ENCODE measurements at regions not wholly inside any gene's neighbourhood (a gene's known extent, or its start where the extent isn't known, plus 50 kb on each side); places are given as distances from the start of the nearest gene placed in this dataset.

DNA sequence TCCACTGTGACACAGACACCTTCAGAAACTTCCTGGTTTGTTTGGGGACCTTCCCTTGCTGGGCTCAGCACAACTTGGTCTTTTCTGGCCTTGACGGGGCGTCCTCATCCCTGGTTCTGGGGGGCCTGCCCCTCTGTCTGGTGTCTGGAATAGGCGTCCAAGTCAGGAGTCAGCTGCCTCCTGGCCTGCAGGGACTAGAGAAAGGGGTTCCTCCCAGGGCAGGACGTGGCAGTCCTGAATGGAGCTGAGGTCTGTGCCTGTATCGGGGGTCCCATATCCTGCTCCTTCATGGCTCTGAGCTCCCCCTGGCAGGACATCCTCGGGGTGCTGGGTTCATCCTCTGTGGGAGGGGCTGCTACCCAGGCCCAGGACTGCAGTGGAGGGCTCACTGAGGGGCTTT lies 384.0 kb downstream of the TMEM121 start:
- Histone ChIP-seq H4K8ac (ENCODE audit: extremely low read depth, insufficient read depth, low read length) (no peak overlapping the region), H2BK20ac (ENCODE audit: low read length) (no peak overlapping the region), H2BK5ac (ENCODE audit: low read depth, low read length) (no peak overlapping the region), H3K79me2 (ENCODE audit: control insufficient read depth in 1 of 2, insufficient read depth in 2 of 2, low read length in 2 of 2) (no peaks in the 10 kb centered on the region), H3K36me3 (ENCODE audit: control insufficient read depth in 2 of 4, insufficient read depth in 4 of 4, low read length in 3 of 4) (no peaks in the 10 kb centered on the region), H3K9me3 (ENCODE audit: insufficient read depth in 2 of 2, low read depth in 1 of 2, low read length in 1 of 2) (peaks cover 56 to 95% of the 10 kb centered on the region in 2 experiments), H3K56ac (replicated peaks; ENCODE audit: insufficient read length, low read depth, low read length) (no peak overlapping the region), H3K18ac (ENCODE audit: extremely low read depth, low read length) (no peak overlapping the region), H2AFZ (ENCODE audit: low read length) (no peak overlapping the region), H4K20me1 (replicated peaks in 1 of 2; ENCODE audit: control insufficient read depth in 1 of 2, insufficient read depth in 2 of 2, low read length in 2 of 2) (no peaks in the 10 kb centered on the region), H3K27me3 (replicated peaks in 1 of 4; ENCODE audit: control insufficient read depth in 3 of 4, extremely low read depth in 1 of 4, insufficient read depth in 3 of 4, low read length in 3 of 4) (no peaks in the 10 kb centered on the region), H3K4me3 (ENCODE audit: extremely low read depth in 1 of 4, insufficient read depth in 2 of 4, low read depth in 3 of 4, low read length in 4 of 4) (no peak overlapping the region), H3K9ac (replicated peaks in 1 of 4; ENCODE audit: extremely low read depth in 1 of 4, low read depth in 3 of 4, low read length in 3 of 4) (no peak overlapping the region), H2BK12ac (ENCODE audit: low read depth, low read length) (no peak overlapping the region), H3K23me2 (ENCODE audit: low read depth, low read length) (no peaks in the 10 kb centered on the region), H4K91ac (replicated peaks; ENCODE audit: insufficient read length, low read length) (no peak overlapping the region), H3K4ac (replicated peaks; ENCODE audit: insufficient read length, low read depth, low read length) (no peak overlapping the region), H2BK120ac (replicated peaks; ENCODE audit: low read depth, low read length) (no peak overlapping the region), H2BK15ac (ENCODE audit: low read length) (no peak overlapping the region), H2AK5ac (ENCODE audit: low read depth, low read length) (no peak overlapping the region), H3K23ac (ENCODE audit: insufficient read length) (no peak overlapping the region), H4K5ac (ENCODE audit: insufficient read length, low read depth, low read length) (no peak overlapping the region), H3K27ac (ENCODE audit: low read depth, low read length) (no peak overlapping the region), H3K4me1 (replicated peaks in 1 of 4; ENCODE audit: control insufficient read depth in 3 of 4, insufficient read depth in 4 of 4, low read length in 3 of 4) (no peaks in the 10 kb centered on the region), H3K4me2 (ENCODE audit: insufficient read depth in 1 of 2, low read depth in 2 of 2, low read length in 2 of 2) (no peak overlapping the region), H3K14ac (ENCODE audit: insufficient read length) (no peak overlapping the region), H3K79me1 (ENCODE audit: low read depth, low read length) (no peaks in the 10 kb centered on the region)
- POLR2A ChIA-PET (ENCODE audit: partially characterized antibody), result no interaction called here
- TF ChIP-seq CTBP2 (IDR thresholded peaks at IDR 0.05; ENCODE audit: borderline replicate concordance, insufficient read depth, insufficient read length, low read length), result no peak
- TF ChIP-seq TBP (IDR thresholded peaks at IDR 0.05; ENCODE audit: low read depth, low read length), result no peak
- TF ChIP-seq CHD2 (IDR thresholded peaks at IDR 0.05; ENCODE audit: low read length), result no peak
- TF ChIP-seq SP1 (IDR thresholded peaks at IDR 0.05; ENCODE audit: low read depth, low read length), result no peak
- TF ChIP-seq CEBPB (IDR thresholded peaks at IDR 0.05; ENCODE audit: low read depth, low read length), result no peak
- TF ChIP-seq RXRA (IDR thresholded peaks at IDR 0.05; ENCODE audit: insufficient read depth, low read depth, low read length), result no peak
- TF ChIP-seq SRF (IDR thresholded peaks at IDR 0.05; ENCODE audit: low read depth, low read length), result no peak
- no peak for FAIRE-seq
- WGBS, 2 experiments (ENCODE audit: extremely low coverage in 1 of 2, insufficient coverage in 1 of 2, insufficient read length in 1 of 2, insufficient replicate concordance in 2 of 2, low coverage in 1 of 2, low lambda C conversion rate in 2 of 2, missing lambda C conversion rate in 1 of 2), result 70% methylated on average over 6 of the region's 6 CpGs; no CpG with 5 or more reads in 1 of the 2 experiments
- CTCF ChIA-PET (ENCODE audit: partially characterized antibody), result no interaction called here
- DNase-seq (ENCODE audit: low read depth in 1 of 2, low spot score in 2 of 2), result no peak

Measured in H1 (cell line).